Loucy (cell line): ENCODE measurements at regions not wholly inside any gene's neighbourhood (a gene's known extent, or its start where the extent isn't known, plus 50 kb on each side); places are given as distances from the start of the nearest gene placed in this dataset.

ENCODE experiments used
- EZH2phosphoT487 ChIP-seq: fragments of 200-600 bp; IDR thresholded peaks from 2 replicates; pipeline ENCODE4 v1.6.1; 2018; ENCODE audit warnings: antibody characterized with exemption, mild to moderate bottlenecking, moderate library complexity, borderline replicate concordance
- TF ChIP-seq, protein P1 (sequence below): fragments of 200-600 bp; sonication (generic); conservative IDR thresholded peaks from 2 replicates; pipeline ENCODE4 v1.5.1; 2014; ENCODE audit warnings: mild to moderate bottlenecking, antibody characterized with exemption, low read length

DNA sequence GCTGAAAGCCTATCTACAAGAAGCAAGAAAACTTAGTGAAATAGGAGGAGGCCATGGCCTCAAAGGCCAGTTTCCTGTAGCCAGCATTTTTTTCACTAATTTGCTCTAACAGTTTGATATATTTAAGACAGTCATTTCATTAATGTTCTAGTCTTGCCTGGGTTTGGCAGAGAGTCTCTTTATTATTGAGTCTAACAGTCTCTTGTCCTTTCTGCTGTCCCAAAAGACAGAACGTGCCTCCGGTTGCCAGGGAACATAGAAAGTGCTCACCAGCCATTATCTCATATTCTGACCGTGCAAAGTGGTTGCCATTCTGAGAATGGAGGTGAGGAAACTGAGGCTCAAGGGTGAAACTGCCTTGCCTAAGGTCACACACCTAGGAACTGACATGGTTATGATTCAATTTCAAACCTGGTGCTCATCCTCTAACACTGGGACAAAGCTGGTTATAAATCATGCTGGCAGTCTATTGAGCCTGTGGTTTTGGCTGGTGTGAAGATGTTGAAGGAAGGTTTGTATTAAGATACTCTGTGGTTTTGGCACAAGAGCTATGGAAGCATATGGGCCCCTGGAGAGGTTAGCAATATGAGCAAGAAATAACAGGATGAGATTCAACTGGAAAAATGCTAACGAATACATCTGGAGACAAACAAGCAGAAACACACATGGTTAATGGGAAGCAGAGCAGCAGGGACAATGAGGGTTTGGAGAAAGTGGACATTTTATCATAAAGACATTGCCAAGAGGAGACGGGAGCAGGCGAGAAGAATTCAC lies 903.3 kb upstream of the KLHL29 start:
- TF ChIP-seq, protein P1, sequence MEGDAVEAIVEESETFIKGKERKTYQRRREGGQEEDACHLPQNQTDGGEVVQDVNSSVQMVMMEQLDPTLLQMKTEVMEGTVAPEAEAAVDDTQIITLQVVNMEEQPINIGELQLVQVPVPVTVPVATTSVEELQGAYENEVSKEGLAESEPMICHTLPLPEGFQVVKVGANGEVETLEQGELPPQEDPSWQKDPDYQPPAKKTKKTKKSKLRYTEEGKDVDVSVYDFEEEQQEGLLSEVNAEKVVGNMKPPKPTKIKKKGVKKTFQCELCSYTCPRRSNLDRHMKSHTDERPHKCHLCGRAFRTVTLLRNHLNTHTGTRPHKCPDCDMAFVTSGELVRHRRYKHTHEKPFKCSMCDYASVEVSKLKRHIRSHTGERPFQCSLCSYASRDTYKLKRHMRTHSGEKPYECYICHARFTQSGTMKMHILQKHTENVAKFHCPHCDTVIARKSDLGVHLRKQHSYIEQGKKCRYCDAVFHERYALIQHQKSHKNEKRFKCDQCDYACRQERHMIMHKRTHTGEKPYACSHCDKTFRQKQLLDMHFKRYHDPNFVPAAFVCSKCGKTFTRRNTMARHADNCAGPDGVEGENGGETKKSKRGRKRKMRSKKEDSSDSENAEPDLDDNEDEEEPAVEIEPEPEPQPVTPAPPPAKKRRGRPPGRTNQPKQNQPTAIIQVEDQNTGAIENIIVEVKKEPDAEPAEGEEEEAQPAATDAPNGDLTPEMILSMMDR = no peak
- no peak for TF ChIP-seq EZH2phosphoT487
